Neuron (in vitro differentiated cells): ENCODE measurements at regions not wholly inside any gene's neighbourhood (a gene's known extent, or its start where the extent isn't known, plus 50 kb on each side); places are given as distances from the start of the nearest gene placed in this dataset.

Experiments used
- H2AFZ ChIP-seq: one replicate; pipeline ENCODE4 v1.6.1; 2013; ENCODE audit warnings: low read depth, mild to moderate bottlenecking, inconsistent platforms, low read length, moderate library complexity
- H3K27me3 ChIP-seq: one replicate; pipeline ENCODE4 v1.6.1; 2013; ENCODE audit warnings: low read length; ENCODE audit not compliant: insufficient read depth
- H3K36me3 ChIP-seq: one replicate; pipeline ENCODE4 v1.6.1; 2013; ENCODE audit warnings: low read length; ENCODE audit not compliant: insufficient read depth
- H3K4me1 ChIP-seq: one replicate; pipeline ENCODE4 v1.6.1; 2013; ENCODE audit warnings: low read length; ENCODE audit not compliant: insufficient read depth
- H3K4me3 ChIP-seq: 2 replicates; pipeline ENCODE4 v1.5.1; 2013; ENCODE audit warnings: mild to moderate bottlenecking, low read length, moderate library complexity
- H3K9me3 ChIP-seq: one replicate; pipeline ENCODE4 v1.6.1; 2013; ENCODE audit warnings: low read length

GRCh38 chr4:64216741-64217140, 192.5 kb downstream of the TECRL start:
- Histone ChIP-seq H3K4me1 (no peaks in the 10 kb centered on the region), H3K36me3 (no peaks in the 10 kb centered on the region), H3K9me3 (no peaks in the 10 kb centered on the region), H2AFZ (no peak overlapping the region), H3K4me3 (no peak overlapping the region), H3K27me3 (no peaks in the 10 kb centered on the region)

GRCh38 chr4:64205376-64205775, 203.9 kb downstream of the TECRL start:
- H3K4me1 ChIP-seq: no peaks in the 10 kb centered on the region
- no peaks in the 10 kb centered on the region for H3K9me3 ChIP-seq
- no peak overlapping the region for H3K4me3 ChIP-seq
- no peak overlapping the region for H2AFZ ChIP-seq
- H3K27me3 ChIP-seq: no peaks in the 10 kb centered on the region
- H3K36me3 ChIP-seq: no peaks in the 10 kb centered on the region

GRCh38 chr4:64200001-64200555, 209.2 kb downstream of the TECRL start:
- no peaks in the 10 kb centered on the region for H3K4me1 ChIP-seq
- H3K9me3 ChIP-seq: no peaks in the 10 kb centered on the region
- H2AFZ ChIP-seq: no peak overlapping the region
- no peaks in the 10 kb centered on the region for H3K27me3 ChIP-seq
- H3K36me3 ChIP-seq: no peaks in the 10 kb centered on the region
- H3K4me3 ChIP-seq: no peak overlapping the region

- Histone ChIP-seq H3K4me3 (no peak overlapping the region), H3K9me3 (no peaks in the 10 kb centered on the region), H3K4me1 (no peaks in the 10 kb centered on the region), H3K27me3 (no peaks in the 10 kb centered on the region), H3K36me3 (no peaks in the 10 kb centered on the region), H2AFZ (no peak overlapping the region)
Observed at GRCh38 chr4:64195582-64195981, 213.7 kb downstream of the TECRL start.

- no peaks in the 10 kb centered on the region for H3K4me1 ChIP-seq
- no peaks in the 10 kb centered on the region for H3K36me3 ChIP-seq
- no peak overlapping the region for H2AFZ ChIP-seq
- H3K4me3 ChIP-seq: no peak overlapping the region
- no peaks in the 10 kb centered on the region for H3K9me3 ChIP-seq
- H3K27me3 ChIP-seq: no peaks in the 10 kb centered on the region
Observed at GRCh38 chr4:64192731-64193412, 216.4 kb downstream of the TECRL start.

- Histone ChIP-seq H3K4me1 (no peaks in the 10 kb centered on the region), H2AFZ (no peak overlapping the region), H3K27me3 (no peaks in the 10 kb centered on the region), H3K36me3 (no peaks in the 10 kb centered on the region), H3K4me3 (no peak overlapping the region), H3K9me3 (no peaks in the 10 kb centered on the region)
Observed at GRCh38 chr4:64174247-64174882, 234.9 kb downstream of the TECRL start.

- Histone ChIP-seq H3K9me3 (no peaks in the 10 kb centered on the region), H3K27me3 (no peaks in the 10 kb centered on the region), H3K4me3 (no peak overlapping the region), H3K4me1 (peaks cover 7% of the 10 kb centered on the region), H3K36me3 (no peaks in the 10 kb centered on the region), H2AFZ (no peak overlapping the region)
Observed at GRCh38 chr4:64166365-64166764, 242.9 kb downstream of the TECRL start.

GRCh38 chr4:64158648-64159326, 250.5 kb downstream of the TECRL start:
- no peaks in the 10 kb centered on the region for H3K9me3 ChIP-seq
- H3K4me3 ChIP-seq: no peak overlapping the region
- no peak overlapping the region for H2AFZ ChIP-seq
- no peaks in the 10 kb centered on the region for H3K27me3 ChIP-seq
- no peaks in the 10 kb centered on the region for H3K4me1 ChIP-seq
- no peaks in the 10 kb centered on the region for H3K36me3 ChIP-seq

- Histone ChIP-seq H3K36me3 (no peaks in the 10 kb centered on the region), H3K9me3 (no peaks in the 10 kb centered on the region), H2AFZ (no peak overlapping the region), H3K4me3 (no peak overlapping the region), H3K4me1 (peaks cover 3% of the 10 kb centered on the region), H3K27me3 (no peaks in the 10 kb centered on the region)
Observed at GRCh38 chr4:64157397-64157796, 251.9 kb downstream of the TECRL start.

GRCh38 chr4:64156253-64156652, 253.0 kb downstream of the TECRL start:
- no peaks in the 10 kb centered on the region for H3K9me3 ChIP-seq
- H3K27me3 ChIP-seq: no peaks in the 10 kb centered on the region
- no peaks in the 10 kb centered on the region for H3K36me3 ChIP-seq
- H2AFZ ChIP-seq: no peak overlapping the region
- no peak overlapping the region for H3K4me3 ChIP-seq
- H3K4me1 ChIP-seq: peaks cover 9% of the 10 kb centered on the region

- H3K36me3 ChIP-seq: no peaks in the 10 kb centered on the region
- peaks cover 17% of the 10 kb centered on the region for H3K4me1 ChIP-seq
- peak overlapping the region; percentile 10 for H2AFZ ChIP-seq
- no peaks in the 10 kb centered on the region for H3K9me3 ChIP-seq
- H3K4me3 ChIP-seq: peak overlapping the region; percentile 17
- H3K27me3 ChIP-seq: no peaks in the 10 kb centered on the region
Observed at GRCh38 chr4:64146030-64146429, 263.2 kb downstream of the TECRL start.

GRCh38 chr4:64144994-64145393, 264.3 kb downstream of the TECRL start:
- no peak overlapping the region for H3K4me3 ChIP-seq
- no peaks in the 10 kb centered on the region for H3K27me3 ChIP-seq
- H3K9me3 ChIP-seq: no peaks in the 10 kb centered on the region

GRCh38 chr4:64130907-64131306, 278.3 kb downstream of the TECRL start:
- H3K4me1 ChIP-seq: no peaks in the 10 kb centered on the region
- no peaks in the 10 kb centered on the region for H3K9me3 ChIP-seq
- peak overlapping the region; percentile 60 for H2AFZ ChIP-seq
- no peaks in the 10 kb centered on the region for H3K27me3 ChIP-seq
- no peaks in the 10 kb centered on the region for H3K36me3 ChIP-seq
- H3K4me3 ChIP-seq: no peak overlapping the region

More at GRCh38 chr4:64144994-64145393, 264.3 kb downstream of the TECRL start:
- H3K4me1 ChIP-seq: peaks cover 17% of the 10 kb centered on the region
- no peaks in the 10 kb centered on the region for H3K36me3 ChIP-seq
- no peak overlapping the region for H2AFZ ChIP-seq
